ENCODE measurements at regions not wholly inside any gene's neighbourhood (a gene's known extent, or its start where the extent isn't known, plus 50 kb on each side); places are given as distances from the start of the nearest gene placed in this dataset.

DNA sequence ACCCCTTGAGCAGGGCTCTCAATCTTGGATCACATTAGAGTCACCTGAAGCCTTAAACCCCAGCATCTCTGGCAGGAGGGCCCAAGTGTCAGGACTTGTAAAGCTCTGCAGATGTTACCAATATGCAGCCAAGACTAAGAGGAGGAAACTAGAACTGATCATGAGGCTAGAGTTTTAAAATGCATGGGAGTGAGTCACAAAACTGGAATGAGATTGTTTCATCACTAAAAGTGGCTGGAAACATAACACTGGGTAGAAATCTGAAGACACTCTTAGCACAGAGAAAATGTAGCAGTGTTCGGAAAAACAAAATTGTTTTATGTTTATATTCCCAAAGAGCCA is 63.3 kb upstream of the GHITM start:
- no peak for DNase-seq

DNA sequence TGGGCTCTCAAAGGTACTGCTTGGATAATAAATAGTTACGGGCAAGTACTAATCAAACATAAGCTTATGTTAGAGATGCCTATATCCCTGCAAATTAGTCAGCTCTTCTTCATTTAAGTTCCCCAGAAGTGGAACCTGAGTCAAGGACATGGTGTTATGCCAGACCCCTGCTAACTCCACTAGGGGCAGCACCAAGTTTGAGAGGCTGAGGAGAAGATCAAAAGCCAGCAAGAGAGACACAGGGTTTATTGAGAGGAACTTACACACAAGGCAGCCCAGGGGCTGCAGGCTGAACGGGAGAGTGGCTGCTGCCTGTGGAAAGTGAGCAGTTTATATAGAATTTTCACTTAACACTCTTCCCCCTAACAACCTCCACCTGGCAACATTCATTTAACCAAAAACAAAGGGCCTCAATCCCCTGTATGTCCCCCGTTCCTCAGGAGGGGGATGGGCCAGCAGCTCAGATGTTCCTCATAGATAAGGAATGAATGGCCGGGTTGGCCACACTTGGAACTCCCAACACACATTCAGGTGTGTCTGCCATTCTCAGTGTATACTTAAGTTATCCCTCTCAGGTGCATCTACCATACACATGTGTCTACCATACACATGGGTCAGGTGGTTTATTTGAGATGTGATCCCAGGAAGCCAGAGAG is 62.6 kb upstream of the GHITM start:
- no peak for DNase-seq

DNA sequence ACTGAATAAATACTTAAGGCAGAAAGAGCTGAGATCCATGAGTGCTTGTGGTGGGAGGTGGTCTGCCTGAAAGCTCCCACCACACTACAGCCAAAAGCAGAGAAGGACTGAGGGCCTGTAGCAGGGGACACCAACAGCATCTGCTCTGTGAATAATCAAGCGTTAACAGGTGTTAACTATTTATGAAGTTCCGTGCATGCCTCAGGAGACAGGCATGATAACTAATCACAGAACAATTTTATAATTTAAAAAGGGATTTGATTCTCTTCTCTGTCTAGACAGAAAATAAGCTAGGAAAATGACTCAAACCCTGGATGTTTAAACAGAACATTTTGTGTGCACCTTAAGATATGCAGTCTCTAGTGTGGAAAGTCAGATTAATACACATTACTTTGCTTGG is 61.5 kb upstream of the GHITM start:
- no peak for DNase-seq

DNA sequence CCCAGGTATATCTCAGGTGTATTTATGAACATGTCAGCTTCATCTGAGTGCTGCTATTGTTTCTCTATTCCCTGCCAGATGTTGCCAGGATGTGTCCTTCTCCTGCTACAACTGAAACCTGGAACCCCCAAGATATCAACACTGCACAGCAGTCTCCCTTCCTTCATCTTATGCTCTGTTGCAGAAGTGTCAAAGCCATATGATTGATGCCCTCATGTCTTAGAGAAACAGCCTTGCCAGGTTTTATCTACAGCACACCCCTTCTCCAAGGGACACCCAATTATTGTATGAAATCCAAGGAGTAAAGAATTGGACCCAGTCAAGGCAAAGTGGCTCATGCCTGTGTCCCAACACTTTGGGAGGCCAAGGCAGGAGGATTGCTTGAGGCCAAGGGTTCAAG is 60.5 kb upstream of the GHITM start:
- no peak for DNase-seq

DNA sequence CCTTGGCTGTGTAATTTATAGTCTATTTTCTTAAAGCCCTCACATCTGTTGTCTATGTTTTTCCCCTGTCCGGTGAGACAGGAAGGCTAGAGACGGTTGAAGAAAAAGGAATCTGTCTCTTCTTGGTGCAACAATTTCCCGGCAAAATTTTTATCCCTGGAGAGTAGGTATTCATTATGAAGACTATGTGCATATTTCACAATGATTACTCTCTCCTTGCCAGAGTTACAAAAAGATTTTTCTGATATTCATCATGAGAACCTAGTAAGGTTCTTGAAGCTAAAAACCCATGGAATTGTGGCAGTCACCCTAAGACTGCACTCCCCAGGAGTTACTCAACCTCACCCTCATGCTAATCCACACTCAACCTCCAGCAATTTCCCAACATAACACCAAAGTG is 55.0 kb upstream of the GHITM start:
- DNase-seq: no peak

DNA sequence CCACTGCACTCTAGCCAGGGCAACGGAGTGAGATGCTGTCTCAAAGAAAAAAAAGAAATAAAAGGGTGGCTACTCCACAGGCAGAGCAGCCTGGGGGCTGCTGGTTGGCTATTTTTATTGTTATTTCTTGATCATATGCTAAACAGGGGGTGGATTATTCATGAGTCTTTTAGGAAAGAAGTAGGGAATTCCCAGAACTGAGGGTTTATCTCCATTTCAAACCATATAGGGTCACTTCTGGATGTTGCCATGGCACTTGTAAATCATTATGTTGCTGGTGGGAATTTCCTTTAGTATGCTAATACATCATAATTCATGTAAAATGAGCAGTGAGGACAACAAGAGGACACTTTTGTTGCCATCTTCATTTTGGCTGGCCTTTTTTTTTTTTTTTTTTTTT is 52.1 kb upstream of the GHITM start:
- DNase-seq: no peak

DNA sequence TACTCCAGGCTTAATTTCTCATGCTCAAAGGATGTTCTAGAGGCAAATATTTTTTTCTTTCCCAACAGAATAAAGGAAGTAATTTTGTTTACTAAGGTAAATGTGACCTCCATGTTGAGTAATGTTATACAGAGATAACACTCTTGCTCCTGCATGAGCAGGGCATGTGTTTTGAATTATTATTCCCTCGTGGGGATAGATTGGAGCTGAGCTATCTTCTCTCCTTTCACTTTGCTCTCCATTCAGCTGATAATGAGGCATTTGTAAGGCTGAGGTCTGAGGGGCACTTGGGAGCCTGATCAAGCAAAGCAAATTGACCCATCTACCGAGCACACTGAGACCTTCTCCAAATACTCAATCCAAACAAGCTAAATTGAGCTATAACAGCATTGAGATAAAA is 50.7 kb upstream of the GHITM start:
- no peak for DNase-seq

DNA sequence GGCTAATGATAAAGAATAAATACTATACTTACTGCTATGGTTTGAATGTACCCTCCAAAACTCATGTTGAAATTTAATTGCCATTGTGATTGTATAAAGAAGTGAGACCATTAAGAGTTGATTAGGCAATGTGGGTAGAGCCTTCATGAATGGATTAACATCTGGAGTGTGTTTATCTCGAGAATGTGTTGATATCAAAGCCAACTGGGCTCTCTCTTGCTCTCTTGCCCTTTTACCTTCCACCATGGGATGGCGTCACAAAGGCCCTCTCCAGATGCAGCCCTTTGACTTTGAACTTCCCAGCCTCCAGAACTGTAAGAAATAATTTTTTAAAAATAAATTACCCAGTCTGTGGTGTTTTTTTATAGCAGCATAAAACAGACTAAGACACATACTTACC is 50.1 kb upstream of the GHITM start:
- DNase-seq: no peak
